Esophagus squamous epithelium (tissue), 4 donors: ENCODE measurements at regions not wholly inside any gene's neighbourhood (a gene's known extent, or its start where the extent isn't known, plus 50 kb on each side); places are given as distances from the start of the nearest gene placed in this dataset.

ENCODE experiments used
- POLR2A ChIP-seq, 4 donors: fragments of 450-650 bp; IDR thresholded peaks; one replicate each; pipeline ENCODE4 v1.6.1; 2017; ENCODE audit warnings: antibody characterized with exemption in 4 of 4, mild to moderate bottlenecking in 4 of 4, moderate library complexity in 3 of 4
- TF ChIP-seq, protein P1 (sequence below), 6 experiments: fragments of 450-650 bp in 4 of 6; fragments of 200-600 bp in 2 of 6; sonication (generic) in 2 of 6; IDR thresholded peaks; one replicate each; pipeline ENCODE4 v1.5.1; 2016 to 2019; ENCODE audit warnings: antibody characterized with exemption in 6 of 6, mild to moderate bottlenecking in 4 of 6, moderate library complexity in 4 of 6

DNA sequence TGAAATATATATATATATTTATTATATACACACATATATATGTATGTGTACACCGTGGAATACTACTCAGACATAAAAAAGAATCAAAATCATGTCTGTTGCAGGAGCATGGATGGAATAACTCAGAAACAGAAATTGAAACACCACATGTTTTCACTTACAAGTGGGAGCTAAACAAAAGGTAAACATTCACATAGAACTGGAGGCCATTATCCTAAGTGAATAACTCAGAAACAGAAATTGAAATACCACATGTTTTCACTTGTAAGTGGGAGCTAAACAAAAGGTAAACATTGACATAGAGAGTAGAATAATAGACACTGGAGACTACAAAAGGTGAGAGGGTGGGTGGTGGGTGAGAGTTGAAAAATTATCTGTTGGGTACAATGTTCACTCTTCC, 171.5 kb upstream of the GOLIM4 start:
- TF ChIP-seq, protein P1, sequence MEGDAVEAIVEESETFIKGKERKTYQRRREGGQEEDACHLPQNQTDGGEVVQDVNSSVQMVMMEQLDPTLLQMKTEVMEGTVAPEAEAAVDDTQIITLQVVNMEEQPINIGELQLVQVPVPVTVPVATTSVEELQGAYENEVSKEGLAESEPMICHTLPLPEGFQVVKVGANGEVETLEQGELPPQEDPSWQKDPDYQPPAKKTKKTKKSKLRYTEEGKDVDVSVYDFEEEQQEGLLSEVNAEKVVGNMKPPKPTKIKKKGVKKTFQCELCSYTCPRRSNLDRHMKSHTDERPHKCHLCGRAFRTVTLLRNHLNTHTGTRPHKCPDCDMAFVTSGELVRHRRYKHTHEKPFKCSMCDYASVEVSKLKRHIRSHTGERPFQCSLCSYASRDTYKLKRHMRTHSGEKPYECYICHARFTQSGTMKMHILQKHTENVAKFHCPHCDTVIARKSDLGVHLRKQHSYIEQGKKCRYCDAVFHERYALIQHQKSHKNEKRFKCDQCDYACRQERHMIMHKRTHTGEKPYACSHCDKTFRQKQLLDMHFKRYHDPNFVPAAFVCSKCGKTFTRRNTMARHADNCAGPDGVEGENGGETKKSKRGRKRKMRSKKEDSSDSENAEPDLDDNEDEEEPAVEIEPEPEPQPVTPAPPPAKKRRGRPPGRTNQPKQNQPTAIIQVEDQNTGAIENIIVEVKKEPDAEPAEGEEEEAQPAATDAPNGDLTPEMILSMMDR (IDR thresholded peaks at IDR 0.05): no peak
- TF ChIP-seq POLR2A (IDR thresholded peaks at IDR 0.05): no peak
